Right lobe of liver (tissue), 4 donors: ENCODE measurements at regions not wholly inside any gene's neighbourhood (a gene's known extent, or its start where the extent isn't known, plus 50 kb on each side); places are given as distances from the start of the nearest gene placed in this dataset.

Experiments
- POLR2A ChIP-seq: fragments of 450-650 bp; IDR thresholded peaks from one replicate; pipeline ENCODE4 v1.6.1; 2017; ENCODE audit warnings: antibody characterized with exemption, mild to moderate bottlenecking
- TF ChIP-seq, protein P1 (sequence below), 4 donors: fragments of 200-600 bp in 3 of 4; fragments of 450-650 bp in 1 of 4; IDR thresholded peaks; one replicate each; pipeline versions ENCODE4 v1.5.1 to v1.8.0; 2016 to 2022; ENCODE audit warnings: antibody characterized with exemption in 4 of 4, mild to moderate bottlenecking in 2 of 4
- donor health status: DM: no; HTN: no; CAD: no.
- donor health status: DM: no; HTN: no; CAD: no.
- donor health status: DM: no; HTN: yes; CAD: no.

DNA sequence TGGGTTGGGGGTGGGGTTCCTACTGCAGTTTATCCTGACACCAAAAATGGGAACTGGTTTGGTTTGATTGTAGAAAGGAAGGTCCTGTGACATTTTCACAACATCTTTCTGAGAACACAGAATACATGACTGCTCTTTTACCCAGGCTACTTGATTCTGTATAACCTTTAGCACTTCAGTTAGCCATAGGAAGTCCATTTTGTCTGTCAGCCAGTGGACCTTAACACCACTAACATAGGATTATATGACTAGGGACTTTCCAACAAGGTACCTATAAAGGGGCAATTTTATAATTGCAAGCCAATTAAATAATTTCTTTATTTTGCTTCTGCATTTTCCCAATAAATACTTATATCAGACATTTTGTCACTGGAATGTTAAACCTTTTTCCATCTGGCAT is 489.2 kb upstream of the MIS18BP1 start:
- TF ChIP-seq, protein P1, sequence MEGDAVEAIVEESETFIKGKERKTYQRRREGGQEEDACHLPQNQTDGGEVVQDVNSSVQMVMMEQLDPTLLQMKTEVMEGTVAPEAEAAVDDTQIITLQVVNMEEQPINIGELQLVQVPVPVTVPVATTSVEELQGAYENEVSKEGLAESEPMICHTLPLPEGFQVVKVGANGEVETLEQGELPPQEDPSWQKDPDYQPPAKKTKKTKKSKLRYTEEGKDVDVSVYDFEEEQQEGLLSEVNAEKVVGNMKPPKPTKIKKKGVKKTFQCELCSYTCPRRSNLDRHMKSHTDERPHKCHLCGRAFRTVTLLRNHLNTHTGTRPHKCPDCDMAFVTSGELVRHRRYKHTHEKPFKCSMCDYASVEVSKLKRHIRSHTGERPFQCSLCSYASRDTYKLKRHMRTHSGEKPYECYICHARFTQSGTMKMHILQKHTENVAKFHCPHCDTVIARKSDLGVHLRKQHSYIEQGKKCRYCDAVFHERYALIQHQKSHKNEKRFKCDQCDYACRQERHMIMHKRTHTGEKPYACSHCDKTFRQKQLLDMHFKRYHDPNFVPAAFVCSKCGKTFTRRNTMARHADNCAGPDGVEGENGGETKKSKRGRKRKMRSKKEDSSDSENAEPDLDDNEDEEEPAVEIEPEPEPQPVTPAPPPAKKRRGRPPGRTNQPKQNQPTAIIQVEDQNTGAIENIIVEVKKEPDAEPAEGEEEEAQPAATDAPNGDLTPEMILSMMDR (IDR thresholded peaks at IDR 0.05): no peak
- TF ChIP-seq POLR2A: no peak
